ENCODE measurements at regions not wholly inside any gene's neighbourhood (a gene's known extent, or its start where the extent isn't known, plus 50 kb on each side); places are given as distances from the start of the nearest gene placed in this dataset.

DNA sequence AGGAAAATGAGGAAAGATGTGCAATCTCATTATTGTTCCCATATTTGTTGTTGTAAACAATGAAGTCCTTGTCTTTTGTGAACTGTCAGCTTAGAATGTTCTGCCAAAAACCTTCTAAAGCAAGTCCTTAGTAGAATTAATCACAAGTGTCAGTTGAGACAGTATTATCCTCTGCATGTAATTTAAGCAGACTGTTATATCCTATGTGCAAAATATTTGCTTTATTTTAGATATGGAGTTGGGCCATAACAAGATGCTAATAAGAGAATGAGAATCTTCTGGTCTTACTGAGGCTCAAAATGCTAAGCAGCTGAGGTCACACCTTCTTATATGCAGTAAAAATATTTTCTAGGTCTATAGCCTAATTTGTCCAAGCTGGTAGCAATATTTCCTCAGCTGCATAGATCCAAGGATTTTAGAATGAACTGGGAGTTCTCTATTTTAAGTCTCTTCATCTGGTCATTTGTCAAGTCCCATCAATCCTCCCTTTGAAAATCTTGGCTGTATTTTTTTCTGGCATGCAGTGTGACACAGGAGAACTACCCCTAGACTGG lies 222.3 kb upstream of the NAV3 start:
- no peaks in the 10 kb centered on the region for H3K9me3 ChIP-seq (ENCODE audit: low read depth, low read length)
- no peak for DNase-seq (ENCODE audit: insufficient read length, low spot score, missing footprints)
- no peaks in the 10 kb centered on the region for H4K20me1 ChIP-seq (ENCODE audit: insufficient read depth, low read length)
- H3K27ac ChIP-seq (ENCODE audit: low read depth, low read length) = no peak overlapping the region
- no peaks in the 10 kb centered on the region for H3K27me3 ChIP-seq (ENCODE audit: insufficient read depth, low read length)
- no peaks in the 10 kb centered on the region for H3K36me3 ChIP-seq (ENCODE audit: insufficient read depth, low read length)
- TF ChIP-seq CTCF (IDR thresholded peaks at IDR 0.05; ENCODE audit: extremely low read depth, low read depth, low read length) = no peak
- H3K4me1 ChIP-seq (ENCODE audit: insufficient read depth, low read length) = no peaks in the 10 kb centered on the region
- H3K4me2 ChIP-seq (ENCODE audit: insufficient read depth, low read length) = no peak overlapping the region
- H3K79me2 ChIP-seq (ENCODE audit: insufficient read depth, low read length) = no peaks in the 10 kb centered on the region
- H3K4me3 ChIP-seq (ENCODE audit: insufficient read depth, low read length) = no peak overlapping the region
- no peak overlapping the region for H2AFZ ChIP-seq (ENCODE audit: low read length)

GRCh38 chr12:77606348-77606747 lies 224.3 kb upstream of the NAV3 start:
- Histone ChIP-seq H4K20me1 (ENCODE audit: insufficient read depth, low read length) (no peaks in the 10 kb centered on the region), H3K4me1 (ENCODE audit: insufficient read depth, low read length) (no peaks in the 10 kb centered on the region), H3K4me2 (ENCODE audit: insufficient read depth, low read length) (no peak overlapping the region), H3K79me2 (ENCODE audit: insufficient read depth, low read length) (no peaks in the 10 kb centered on the region), H3K27ac (ENCODE audit: low read depth, low read length) (no peak overlapping the region), H3K27me3 (ENCODE audit: insufficient read depth, low read length) (no peaks in the 10 kb centered on the region), H3K4me3 (ENCODE audit: insufficient read depth, low read length) (no peak overlapping the region), H3K9me3 (ENCODE audit: low read depth, low read length) (no peaks in the 10 kb centered on the region), H3K36me3 (ENCODE audit: insufficient read depth, low read length) (no peaks in the 10 kb centered on the region), H2AFZ (ENCODE audit: low read length) (no peak overlapping the region)
- DNase-seq (ENCODE audit: insufficient read length, low spot score, missing footprints) = no peak
- TF ChIP-seq CTCF (IDR thresholded peaks at IDR 0.05; ENCODE audit: extremely low read depth, low read depth, low read length) = no peak

DNA sequence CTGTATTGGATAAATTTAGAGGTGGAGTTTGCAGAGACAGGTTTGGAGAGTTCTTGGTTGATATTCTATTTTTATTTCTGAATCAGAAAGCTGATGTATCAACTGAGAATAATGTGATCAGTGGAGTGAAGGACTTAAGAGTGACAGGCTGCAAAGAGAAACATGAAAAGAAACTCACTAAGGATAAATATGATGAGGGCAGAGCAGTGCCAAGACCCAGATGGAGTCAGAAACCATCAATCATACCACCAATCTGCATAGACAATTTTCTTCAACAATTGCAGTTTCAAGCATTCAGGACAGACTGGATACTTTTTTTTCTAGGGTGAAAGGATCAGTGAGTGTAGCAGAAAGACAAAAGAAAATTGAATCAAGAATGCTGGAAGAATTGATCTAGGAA lies 226.7 kb upstream of the NAV3 start:
- Histone ChIP-seq H2AFZ (ENCODE audit: low read length) (no peak overlapping the region), H3K79me2 (ENCODE audit: insufficient read depth, low read length) (no peaks in the 10 kb centered on the region), H3K4me2 (ENCODE audit: insufficient read depth, low read length) (no peak overlapping the region), H3K27ac (ENCODE audit: low read depth, low read length) (no peak overlapping the region), H3K27me3 (ENCODE audit: insufficient read depth, low read length) (no peaks in the 10 kb centered on the region), H4K20me1 (ENCODE audit: insufficient read depth, low read length) (no peaks in the 10 kb centered on the region), H3K4me1 (ENCODE audit: insufficient read depth, low read length) (no peaks in the 10 kb centered on the region), H3K9me3 (ENCODE audit: low read depth, low read length) (no peaks in the 10 kb centered on the region), H3K36me3 (ENCODE audit: insufficient read depth, low read length) (no peaks in the 10 kb centered on the region), H3K4me3 (ENCODE audit: insufficient read depth, low read length) (no peak overlapping the region)
- no peak for TF ChIP-seq CTCF (IDR thresholded peaks at IDR 0.05; ENCODE audit: extremely low read depth, low read depth, low read length)
- no peak for DNase-seq (ENCODE audit: insufficient read length, low spot score, missing footprints)

DNA sequence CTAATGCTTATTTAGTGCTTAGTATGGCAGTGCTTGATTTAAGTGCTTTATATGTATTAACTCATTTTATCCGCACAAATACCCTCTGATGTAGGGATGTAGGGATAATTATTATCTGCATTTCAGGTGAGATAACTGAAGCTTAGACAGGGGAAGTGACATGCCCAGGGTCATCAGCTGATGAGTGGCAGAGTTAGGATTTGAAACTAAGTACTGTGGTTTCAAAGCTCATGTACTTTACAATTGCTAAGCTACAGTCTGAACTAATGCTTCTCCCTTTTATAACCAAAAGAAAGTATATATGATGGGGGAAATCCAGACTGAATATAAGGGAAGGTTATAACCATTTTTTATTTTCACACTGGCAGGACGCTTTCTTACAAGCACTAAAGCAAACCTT lies 229.6 kb upstream of the NAV3 start:
- no peaks in the 10 kb centered on the region for H3K36me3 ChIP-seq (ENCODE audit: insufficient read depth, low read length)

More for the DNA sequence above, 229.6 kb upstream of the NAV3 start:
- Histone ChIP-seq H2AFZ (ENCODE audit: low read length) (no peak overlapping the region), H3K9me3 (ENCODE audit: low read depth, low read length) (no peaks in the 10 kb centered on the region), H3K4me1 (ENCODE audit: insufficient read depth, low read length) (no peaks in the 10 kb centered on the region), H3K4me3 (ENCODE audit: insufficient read depth, low read length) (no peak overlapping the region), H3K4me2 (ENCODE audit: insufficient read depth, low read length) (no peak overlapping the region), H3K27me3 (ENCODE audit: insufficient read depth, low read length) (no peaks in the 10 kb centered on the region), H3K79me2 (ENCODE audit: insufficient read depth, low read length) (no peaks in the 10 kb centered on the region), H3K27ac (ENCODE audit: low read depth, low read length) (no peak overlapping the region), H4K20me1 (ENCODE audit: insufficient read depth, low read length) (no peaks in the 10 kb centered on the region)
- no peak for TF ChIP-seq CTCF (IDR thresholded peaks at IDR 0.05; ENCODE audit: extremely low read depth, low read depth, low read length)
- no peak for DNase-seq (ENCODE audit: insufficient read length, low spot score, missing footprints)

Measured in osteoblast (primary cell).